GM19023 (cell line): ENCODE measurements at regions not wholly inside any gene's neighbourhood (a gene's known extent, or its start where the extent isn't known, plus 50 kb on each side); places are given as distances from the start of the nearest gene placed in this dataset.
"Not testable (repeated sequence)": the region's sequence is repeated elsewhere in the genome, so short reads cannot be mapped to it uniquely, and the experiment has no call there.

Experiments
- ATAC-seq: cut with Tn5 transposase; IDR thresholded peaks from one replicate; pipeline ENCODE4 v1.9.1; 2021; ENCODE audit warnings: mild to moderate bottlenecking, moderate library complexity; ENCODE audit not compliant: unreplicated experiment

GRCh38 chr15:36133742-36134141 is 445.7 kb upstream of the CDIN1 start:
- ATAC-seq, result no peak

GRCh38 chr15:36136049-36136448 is 443.4 kb upstream of the CDIN1 start:
- no peak for ATAC-seq

- no peak for ATAC-seq
These were observed 426.5 kb upstream of the CDIN1 start for GRCh38 chr15:36152936-36153335.

GRCh38 chr15:36156879-36157427 is 422.5 kb upstream of the CDIN1 start:
- no peak for ATAC-seq

GRCh38 chr15:36160351-36160750 is 419.1 kb upstream of the CDIN1 start:
- ATAC-seq, result no peak

DNA sequence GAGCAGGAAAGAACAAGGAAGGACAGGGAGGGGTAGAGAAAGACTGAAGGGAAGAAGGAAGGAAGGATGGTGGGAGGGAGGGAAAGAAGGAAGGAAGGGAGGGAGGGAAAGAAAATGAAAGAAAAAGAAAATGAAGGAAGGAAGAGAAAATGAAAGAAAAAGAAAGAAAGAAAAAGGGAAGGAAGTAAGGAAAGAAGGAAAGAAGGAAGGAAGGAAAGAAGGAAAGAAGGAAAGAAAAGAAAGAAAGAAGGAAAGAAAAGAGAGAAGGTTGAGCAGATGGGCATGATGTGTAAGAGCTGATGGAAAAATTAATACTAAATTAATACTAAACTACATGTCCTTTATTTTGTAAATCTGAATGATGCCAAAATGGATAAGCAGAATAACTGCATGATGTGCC is 418.3 kb upstream of the CDIN1 start:
- ATAC-seq, result no peak

DNA sequence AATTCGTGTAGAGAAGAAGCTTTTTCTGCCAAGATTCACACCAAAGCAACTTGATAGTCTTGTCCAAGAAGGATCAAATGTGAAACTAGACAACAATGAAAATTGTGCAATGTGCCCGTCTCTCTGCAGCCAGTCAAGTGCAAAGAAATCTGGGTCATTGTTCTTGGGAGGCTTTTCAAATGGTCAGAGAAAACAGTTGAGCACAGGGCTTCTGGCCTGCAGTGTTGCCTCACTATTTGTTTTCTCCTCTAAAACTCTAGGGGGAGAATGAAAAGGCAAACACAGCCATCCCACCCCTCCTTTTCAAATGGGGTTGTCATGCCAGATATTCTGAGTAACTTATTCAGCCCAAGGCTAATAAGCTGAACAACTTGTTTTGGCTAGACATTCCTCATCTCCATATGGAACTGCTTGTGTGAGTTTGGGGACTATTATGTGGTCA is 417.6 kb upstream of the CDIN1 start:
- ATAC-seq, result no peak

DNA sequence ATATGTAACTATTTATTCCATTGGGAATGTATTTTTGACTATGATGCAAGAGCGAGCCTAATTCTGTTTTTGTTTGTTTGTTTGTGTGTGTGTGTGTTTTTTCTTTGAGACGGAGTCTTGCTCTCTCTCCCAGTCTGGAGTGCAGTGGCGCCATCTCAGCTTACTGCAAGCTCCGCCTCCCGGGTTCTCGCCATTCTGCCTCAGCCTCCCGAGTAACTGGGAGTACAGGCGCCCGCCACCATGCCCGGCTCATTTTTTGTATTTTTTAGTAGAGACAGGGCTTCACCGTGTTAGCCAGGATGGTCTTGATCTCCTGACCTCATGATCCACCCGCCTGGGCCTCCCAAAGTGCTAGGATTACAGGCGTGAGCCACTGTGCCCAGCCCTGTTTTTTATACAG is 415.4 kb upstream of the CDIN1 start:
- not testable (repeated sequence) for ATAC-seq

DNA sequence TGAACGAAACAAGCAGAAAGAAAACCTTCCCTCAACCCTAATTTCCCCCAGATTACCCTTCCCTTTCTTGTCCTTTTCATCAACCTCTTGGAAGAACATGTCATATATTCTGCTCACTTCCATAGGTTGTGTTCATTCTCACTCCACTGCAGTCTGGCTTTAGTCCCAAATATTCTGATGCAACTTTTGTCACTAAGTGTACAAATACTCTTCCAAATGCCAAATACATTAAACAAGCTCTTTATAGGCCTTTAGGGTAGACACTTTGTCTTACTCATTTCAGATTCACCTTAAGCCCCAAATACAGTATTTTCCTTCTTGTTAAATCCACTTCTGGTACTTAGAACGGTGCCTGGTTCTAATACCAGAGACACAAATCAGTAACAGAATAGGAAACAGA is 406.5 kb upstream of the CDIN1 start:
- ATAC-seq, result no peak

DNA sequence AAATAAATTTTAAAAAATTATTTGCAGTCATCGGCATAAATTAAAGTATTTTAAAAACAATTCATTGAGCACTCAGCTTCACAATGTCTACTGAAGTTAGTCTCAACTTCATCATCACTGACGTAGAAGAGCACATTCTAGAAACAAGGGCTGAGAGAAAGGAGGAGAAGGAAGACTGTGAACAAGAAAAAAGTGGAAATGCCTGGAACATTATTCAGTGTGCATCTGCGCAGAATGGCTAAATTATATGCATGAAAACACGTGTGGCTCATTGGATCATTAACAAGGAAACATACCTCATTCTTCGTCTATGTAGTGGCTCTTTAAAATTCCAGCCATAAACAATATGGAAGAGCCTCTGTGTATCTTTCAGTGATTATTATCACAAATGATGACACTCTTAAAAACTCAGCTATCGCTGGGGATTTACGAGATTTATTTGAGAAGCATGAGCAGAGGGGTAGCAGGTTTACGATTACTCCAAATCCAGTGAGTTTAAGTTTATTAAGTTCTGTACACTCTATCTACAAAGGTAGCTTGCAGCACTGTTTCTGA is 404.2 kb upstream of the CDIN1 start:
- no peak for ATAC-seq

- no peak for ATAC-seq
These were observed 403.6 kb upstream of the CDIN1 start for GRCh38 chr15:36175741-36176291.

DNA sequence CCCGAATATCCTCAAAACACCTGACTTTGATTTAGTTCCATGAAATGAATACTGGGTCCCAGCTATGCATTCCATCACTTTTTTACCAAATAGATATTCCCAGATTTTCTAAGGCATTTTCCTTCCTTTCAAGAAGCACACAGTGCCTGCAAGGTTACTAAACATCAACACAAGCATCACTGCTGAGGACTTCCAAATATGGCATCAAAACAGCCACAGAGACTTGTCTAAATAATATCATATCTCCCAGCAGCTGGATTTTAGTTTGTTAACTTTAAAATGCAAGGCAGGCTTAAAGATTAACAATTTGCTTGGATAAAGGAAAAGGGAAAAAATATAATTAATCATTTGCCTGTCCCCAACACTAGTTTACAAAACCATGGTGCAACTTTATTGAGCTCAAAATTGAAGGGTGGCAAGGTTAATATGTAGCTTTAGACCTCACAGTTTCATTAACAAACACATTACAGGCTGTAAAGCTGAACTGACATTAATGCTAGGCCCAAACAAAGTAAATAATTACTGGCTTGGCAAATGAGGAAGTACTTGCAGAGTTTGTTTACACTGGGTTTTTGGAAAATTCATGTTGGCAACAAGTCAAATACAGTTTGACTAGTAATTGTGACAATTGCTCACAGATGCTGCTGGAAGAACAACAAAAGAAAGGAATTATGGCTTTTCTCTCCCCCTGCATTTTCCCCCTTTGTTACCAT is 401.7 kb upstream of the CDIN1 start:
- no peak for ATAC-seq

DNA sequence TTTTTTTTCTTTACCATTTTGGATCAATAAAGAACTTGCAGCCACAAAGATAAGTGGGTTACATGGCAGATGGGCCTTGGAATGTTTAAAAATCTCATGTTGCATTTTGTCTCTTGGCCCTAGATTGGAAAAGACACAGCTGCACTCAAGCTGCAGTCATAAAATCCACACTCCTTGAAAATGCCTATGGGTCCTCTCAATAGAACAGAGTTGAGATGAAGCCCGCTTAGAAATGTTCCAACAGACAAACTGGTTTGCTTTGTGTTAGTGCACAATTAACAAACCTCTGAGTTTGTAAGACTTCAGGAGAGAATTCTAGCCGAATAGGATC is 401.2 kb upstream of the CDIN1 start:
- ATAC-seq, result no peak

GRCh38 chr15:36183201-36183600 is 396.2 kb upstream of the CDIN1 start:
- no peak for ATAC-seq

DNA sequence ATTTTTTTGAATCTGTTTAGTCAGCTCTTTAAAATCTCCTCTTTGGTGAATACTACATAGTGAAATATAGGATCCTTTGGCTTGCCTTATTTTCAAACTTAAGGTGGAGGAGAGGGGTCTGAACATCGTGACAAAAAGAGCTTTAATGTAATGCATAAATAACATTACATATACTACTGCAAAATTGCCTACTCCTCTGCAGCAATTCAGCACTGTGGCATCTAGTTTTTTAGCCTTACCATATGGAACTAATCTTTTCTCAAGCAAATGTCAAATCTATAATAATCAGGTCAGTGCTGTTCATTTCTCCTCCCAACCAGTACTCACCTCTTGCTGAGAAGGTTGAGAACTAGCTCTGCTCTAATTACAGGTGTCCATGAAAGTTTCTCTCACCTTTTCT is 394.0 kb upstream of the CDIN1 start:
- no peak for ATAC-seq

DNA sequence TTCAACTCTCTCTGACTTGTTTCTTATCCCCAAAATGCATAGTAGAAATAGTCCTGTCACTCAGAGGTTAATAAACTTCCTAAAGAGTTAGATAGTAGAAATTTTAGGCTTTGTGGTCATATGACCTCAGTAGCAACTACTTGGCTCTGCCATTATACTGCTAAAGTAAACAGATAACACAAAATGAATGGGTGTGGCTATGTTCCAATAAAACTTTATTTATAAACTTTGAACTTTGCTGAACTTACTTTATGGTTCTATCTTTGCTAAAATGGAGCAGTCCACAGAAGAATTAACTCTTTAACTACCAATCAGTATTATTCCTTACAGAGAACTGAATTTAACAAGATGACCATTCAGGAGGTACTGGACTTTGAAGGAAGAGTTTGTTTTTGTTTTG is 393.6 kb upstream of the CDIN1 start:
- no peak for ATAC-seq

- no peak for ATAC-seq
These were observed 393.1 kb upstream of the CDIN1 start for GRCh38 chr15:36186376-36186775.

- no peak for ATAC-seq
These were observed 388.0 kb upstream of the CDIN1 start for GRCh38 chr15:36191459-36191858.

- ATAC-seq, result not testable (repeated sequence)
These were observed 383.9 kb upstream of the CDIN1 start for GRCh38 chr15:36195361-36196007.

GRCh38 chr15:36208868-36209582 is 370.4 kb upstream of the CDIN1 start:
- no peak for ATAC-seq

GRCh38 chr15:36210426-36210825 is 369.0 kb upstream of the CDIN1 start:
- ATAC-seq, result no peak
